Occipital lobe (tissue), 1 donor: ENCODE measurements at regions not wholly inside any gene's neighbourhood (a gene's known extent, or its start where the extent isn't known, plus 50 kb on each side); places are given as distances from the start of the nearest gene placed in this dataset.

Experiments used
- DNase-seq: peaks from one replicate; lab custom pipeline; 2025; lab: John Stamatoyannopoulos, UW

DNA sequence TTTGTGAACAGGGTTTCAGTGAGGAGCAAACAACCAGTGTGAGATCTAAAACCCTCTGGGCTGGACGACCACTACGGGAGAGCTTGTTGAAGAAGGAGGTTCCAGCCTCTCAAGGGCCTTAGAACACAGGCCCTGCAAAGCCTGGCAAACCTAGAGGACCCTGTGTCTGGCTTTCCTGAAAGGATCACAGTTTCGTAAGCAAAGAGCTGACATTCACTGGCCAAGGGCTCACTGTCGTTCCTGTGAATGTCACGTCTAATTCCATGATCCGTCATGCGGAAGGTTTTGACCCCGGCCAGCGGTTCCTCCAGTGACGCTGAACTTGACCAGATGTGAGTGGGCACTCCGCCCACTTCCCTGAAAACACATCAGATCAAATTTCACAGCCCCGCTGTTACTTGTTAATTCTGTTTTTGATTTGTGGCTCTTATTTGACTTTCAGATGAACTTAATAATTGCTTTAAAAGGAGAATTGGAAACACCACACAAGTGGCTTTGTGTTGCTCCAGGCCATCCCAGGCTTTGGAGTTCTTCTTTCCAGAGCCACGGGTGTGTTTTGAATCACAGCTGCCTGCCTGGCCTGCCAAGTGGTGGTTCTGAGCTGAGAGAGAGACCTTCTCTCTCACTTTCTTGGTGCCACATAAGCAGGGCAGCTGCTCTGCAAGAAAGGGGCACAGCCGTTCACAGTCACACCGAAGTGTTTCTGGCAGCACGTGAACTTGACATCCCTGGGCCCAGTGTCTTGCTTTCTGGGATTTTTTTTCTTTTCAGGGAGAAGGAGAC lies 308.4 kb downstream of the NDUFA10 start:
- peak; percentile 49 for DNase-seq

DNA sequence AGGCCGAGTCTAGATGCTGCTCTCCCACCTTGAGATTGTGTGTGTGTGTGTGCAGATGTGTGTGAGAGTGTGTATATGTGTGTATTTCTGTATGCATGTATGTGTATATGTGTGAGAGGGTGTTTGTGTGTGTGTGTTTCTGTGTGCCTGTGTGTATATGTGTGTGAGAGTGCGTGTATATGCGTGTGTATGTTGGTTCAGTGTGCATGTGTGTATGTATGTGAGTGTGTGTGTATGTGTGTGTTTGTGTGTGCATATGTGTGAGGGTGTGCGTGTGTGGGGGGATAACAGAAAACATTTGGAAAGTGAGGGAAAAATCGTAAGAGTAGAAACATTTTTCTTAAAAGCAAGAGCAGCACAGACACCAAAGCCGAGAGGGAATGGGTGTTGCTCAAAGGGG lies 309.1 kb downstream of the NDUFA10 start:
- DNase-seq: no peak

DNA sequence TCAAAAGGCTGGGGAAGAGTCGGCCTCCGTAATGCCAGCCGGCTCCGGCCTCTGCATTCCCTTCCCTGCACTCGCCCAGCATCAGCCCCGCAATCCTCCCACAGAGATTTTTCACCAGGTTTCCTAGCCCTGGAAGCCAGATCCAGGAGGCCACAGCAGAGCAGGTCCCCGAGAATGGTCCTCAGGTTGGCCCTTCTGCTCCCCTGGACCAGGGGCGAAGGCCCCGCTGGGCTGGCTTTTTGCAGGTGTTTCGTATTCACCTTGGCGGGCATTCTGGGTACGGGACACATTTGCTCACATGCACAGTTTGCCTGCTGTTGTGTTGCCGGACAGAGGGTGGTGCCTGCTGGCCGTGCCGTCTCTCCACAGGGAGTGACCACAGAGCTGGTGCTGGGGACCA lies 309.5 kb downstream of the NDUFA10 start:
- no peak for DNase-seq

DNA sequence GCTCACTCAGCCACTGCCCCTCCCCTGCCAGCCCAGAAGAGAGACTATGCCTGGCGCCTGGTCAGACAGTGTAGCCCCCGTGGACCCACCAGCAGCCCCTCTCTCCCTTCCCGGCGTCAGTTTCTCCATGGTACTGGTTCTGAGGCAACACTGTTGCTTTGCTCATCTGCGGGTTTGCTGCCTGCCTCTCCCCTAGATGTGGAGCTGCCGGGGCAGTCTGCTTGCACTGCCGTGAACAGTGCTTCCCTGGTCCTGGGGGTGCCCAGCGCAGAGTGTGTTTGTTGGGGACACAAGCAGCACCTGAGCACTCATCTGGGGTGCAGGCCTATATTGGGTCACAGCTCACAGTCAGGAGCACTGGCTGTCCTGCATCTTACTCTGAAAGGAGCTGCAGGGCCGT lies 309.9 kb downstream of the NDUFA10 start:
- no peak for DNase-seq

DNA sequence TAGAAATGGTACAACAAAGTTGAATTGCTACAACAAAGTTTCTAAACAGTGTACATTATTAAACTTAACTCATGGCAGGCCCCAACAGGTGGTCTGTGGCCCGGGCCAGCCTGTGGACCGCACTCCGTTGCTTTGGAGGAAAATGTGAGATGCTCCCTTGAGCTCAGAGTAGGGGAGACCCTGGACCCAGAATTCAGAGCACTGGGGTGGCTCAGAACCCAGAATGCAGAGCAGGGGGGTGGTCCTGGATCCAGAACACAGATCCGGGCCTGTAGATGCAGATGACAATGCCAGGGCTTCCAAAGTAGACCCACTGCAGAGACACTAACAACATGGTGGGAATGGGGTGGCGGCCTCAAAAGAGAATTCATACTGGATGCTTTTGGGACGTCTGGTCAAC lies 311.0 kb downstream of the NDUFA10 start:
- no peak for DNase-seq

DNA sequence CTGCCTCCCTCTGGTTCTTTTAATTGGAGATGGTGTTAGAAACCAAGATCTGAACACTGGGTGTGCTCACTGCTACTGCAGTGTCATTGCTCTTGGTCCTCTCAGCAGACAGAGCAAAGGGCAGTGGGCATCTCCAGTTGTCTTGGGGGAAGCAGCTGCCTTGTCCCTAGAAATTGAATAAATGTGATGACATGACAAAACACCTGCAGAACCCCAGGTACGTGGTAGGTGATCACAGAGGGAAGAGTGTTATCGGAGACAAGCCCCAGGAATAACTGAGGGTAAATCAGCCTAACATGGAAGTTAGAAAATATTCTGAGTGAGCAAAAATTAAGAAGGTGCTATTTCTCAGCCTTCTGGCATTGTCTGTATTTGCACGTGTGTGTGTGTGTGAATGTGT lies 311.9 kb upstream of the HDAC4 start:
- DNase-seq: no peak

DNA sequence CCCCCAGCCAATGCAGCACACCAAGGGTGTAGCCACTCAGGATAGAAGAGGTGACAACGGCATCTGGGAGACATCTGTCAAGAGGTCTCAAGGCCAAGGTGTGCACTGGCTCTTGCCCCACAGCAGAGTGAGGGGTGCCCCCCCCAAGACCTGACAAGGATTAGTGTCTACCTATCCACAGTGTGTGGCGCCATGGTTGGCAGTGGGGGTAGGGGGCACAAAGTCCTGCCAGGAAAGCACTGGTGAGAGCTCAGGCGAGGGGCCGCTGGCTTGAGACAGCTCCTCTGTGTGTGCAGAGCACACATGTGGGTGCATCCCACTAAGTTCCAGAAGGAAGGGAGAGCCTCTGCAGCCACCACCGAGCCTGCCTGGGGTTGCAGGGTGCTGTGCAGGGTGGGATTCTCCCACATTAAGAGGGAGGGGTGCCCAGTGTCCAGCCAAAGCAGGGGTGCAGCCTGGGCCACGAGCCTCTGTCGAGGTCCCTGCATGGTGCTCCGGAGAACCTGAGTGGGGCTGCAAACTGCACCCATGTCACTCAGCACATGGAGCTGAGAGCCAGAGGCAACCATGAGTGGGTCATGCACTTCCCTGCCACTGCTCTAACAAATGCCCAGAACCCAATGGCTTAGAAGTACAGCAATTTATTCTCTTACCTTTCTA lies 311.2 kb upstream of the HDAC4 start:
- DNase-seq: no peak

DNA sequence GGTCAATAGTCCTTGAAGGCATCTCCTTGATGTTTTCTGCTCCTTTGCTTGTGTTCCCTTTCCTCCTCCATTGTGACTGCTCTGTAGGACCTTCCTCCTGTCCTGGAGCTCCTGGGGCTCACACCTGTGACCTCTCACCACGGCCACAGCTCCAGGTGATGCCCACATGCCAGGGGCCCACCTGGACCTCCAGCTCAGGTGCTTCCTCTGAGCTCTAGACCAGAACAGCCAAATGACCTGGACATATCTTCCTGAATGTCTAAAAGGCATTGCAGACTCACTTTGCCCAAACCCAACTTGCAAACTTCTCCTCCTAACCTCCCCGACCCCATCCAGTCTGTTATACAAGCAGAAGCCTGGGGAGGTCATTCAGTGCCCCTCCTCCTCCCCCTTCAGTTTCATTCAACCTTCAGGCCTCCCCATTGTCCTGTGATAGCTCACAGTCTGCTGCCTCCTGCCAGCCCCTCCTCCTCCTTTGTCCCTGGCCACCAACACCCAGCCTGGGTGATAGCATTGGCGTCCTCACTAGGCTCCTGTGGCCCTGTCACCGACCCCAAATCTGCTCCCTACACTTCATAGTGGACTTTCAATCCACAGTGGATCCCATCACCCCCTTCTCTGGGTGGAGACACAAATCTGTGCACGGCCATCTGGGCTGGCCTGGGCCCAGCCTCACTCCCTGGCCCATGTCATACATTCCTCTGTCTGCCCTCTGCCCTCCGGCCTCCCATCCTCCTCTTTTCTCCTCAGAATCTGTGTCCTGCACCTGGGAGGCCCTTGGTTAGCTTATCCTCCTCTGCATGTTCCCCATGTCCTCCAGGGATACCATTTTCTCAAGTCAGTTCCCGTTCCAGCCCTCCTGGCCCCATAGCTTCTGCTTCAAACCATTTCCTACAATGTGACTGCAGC lies 310.4 kb upstream of the HDAC4 start:
- DNase-seq: no peak

DNA sequence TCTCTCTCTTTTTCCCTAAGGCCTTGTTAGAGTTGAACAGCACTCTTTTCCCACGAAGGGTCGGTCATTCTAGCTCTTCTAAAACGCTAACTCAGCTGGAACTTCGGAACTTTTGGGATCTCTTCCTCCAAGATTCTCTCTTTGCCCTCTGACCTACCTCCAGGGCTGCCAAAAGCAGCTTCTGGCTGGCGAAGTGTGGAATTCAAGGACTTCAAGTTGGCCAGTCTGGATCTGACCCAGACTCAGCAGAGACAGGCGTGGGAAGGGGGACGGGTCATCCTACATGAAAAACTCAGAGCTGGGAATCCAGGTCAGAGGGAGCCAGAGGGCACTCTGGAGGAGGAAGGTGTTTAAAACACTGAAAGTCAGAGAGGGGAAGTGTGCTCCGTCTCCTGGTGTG lies 305.5 kb upstream of the HDAC4 start:
- DNase-seq: no peak

DNA sequence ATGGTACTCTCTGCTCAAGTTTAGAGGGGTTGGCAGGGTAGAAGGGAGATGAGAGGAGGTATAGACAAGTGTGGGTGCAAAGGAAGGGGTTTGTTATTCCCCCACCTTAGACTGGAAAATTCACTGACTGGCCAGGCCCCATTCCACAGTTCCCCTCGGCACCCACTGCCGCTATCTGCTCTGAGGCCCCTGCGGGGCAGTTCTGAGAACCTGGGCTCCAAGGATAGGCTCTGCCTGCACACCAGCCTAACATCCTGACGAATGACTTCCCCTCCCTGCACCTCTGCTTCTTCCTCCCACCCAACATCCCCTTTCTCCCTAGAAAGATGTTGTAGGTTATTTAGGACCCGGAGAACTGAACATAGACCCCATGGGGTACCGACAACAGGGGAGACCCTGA lies 303.9 kb upstream of the HDAC4 start:
- DNase-seq: no peak

DNA sequence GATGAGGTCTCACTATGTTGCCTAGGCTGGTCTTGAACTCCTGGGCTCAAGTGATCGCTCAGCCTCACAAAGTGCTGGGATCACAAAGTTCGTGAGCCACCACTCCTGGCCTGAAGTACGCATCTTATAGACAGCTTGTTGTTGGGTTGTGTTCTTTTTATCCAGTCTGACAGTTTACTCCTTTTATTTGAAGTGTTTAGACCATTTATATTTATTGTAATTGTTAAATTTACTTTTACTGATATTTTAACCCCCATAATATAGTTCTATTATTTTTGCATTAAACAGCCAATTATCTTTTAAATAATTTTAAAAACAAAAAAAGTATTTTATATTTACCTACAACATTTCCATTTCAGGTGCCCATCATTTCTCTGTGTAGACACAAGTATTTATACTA lies 303.0 kb upstream of the HDAC4 start:
- no peak for DNase-seq

DNA sequence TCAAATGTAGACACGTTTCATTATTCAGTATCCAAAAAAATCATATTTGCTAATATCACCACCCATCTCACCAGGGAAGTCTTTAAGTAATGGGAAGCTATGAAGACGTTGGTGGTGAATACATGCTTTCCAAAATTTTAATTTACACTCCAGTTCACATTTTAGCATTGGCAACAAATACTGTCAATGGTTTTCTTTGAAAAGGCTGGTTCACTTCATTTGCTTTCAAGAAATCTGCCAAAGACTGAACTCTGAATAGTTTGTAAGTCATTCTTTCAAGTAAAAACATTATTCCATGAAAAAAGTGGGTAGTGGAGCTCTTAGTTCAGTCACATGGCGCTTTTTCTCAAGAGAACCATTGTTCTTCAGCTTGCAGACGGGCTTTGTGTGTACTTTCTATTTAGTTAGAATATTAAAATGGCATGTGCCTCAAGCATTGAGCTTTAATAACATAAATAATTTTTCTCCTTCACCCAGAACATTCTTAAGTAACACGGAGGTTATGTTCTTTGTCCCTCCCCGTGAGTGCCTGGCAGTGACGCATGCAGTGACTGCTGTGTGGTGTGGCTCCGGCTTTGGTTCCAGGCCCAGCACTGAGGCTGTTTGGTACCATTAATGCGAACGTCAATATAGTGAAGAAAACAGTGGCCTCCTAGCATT lies 300.0 kb upstream of the HDAC4 start:
- DNase-seq: no peak

DNA sequence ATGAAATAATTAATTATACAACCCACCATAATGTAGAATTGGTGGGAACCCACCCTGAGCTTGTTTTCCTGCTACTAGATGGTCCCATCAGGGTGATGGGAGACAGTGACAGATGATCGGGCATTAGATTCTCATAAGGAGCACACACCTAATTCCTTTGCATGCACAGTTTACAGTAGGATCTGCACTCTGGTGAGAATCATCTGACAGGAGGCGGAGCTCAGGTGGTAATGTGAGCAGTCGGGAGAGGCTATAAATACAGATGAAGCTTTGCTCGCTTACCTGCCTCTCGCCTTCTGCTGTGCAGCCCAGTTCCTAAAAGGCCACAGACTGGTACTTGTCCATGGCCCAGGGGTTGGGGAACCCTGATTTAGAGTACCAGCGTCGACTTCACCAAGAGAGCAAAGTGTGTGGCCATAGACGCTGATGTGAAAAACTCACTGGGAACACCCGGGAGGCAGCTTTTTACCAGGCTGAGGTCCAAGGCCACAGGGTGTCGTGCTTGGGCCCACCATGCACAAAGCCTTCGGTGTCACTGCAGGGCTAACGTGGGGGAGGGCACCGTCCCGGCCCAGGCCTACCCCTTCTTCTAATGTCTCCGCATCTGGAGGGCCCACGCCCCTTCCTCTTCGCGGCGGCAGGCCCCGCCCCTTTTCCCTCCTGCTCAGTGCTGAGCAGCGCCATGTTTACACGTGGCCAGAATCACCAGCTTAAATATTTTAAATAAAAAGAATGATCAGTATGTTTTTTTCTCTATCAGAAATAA lies 296.8 kb upstream of the HDAC4 start:
- no peak for DNase-seq

DNA sequence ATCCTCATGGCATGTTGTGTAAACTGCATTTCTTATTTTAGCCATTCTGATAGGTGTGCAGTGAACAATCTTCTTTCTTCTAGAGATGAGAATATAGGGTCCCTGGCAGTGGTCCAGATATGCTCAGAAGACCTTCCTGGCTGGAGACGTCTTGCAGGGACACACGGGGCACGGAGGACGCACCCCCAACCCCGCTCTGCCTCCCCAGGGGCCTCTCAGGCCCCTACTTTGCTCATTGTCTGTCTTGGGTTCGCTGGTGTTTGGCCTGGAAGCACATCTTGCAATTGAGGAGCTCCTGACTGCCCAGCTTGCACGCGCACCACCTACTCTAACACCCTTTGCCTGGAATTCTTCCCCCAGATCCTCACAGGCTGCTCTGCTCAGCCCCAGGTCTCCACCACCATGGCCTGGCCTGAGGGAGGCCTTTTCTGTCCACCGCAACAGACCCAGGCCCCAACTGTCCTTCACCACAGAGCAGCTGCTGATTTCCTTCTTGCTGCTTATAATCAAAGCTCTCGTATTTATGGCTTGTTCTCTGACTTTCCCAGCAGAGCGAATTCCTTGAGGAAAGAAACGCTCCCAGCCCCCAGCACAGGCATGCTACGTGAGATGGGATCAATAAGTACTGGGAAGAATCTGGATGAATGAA lies 295.9 kb upstream of the HDAC4 start:
- DNase-seq: no peak

DNA sequence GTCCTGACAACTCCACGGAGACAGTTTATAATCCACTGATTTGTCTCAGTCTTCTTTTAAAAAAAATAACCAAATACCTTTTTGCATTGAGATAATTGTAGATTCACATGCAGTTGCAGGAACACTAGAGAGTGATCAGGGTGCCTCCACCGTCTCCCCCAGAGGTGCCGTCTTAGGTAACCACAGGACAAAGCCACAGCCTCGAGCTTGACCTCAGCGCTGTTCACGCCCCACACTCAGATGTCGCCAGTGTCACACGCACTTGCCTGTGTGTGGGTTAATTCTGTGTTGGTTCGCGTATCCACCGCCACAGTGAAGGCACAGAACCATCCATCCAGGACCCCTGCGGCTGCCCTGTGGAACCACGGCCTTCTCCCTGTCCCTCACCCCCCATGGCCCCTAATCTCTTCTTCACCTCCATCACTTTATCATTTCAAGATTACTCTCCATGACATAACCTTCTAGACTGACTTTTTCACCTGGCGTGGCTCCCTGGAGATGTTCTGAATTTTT lies 295.0 kb upstream of the HDAC4 start:
- DNase-seq: no peak

DNA sequence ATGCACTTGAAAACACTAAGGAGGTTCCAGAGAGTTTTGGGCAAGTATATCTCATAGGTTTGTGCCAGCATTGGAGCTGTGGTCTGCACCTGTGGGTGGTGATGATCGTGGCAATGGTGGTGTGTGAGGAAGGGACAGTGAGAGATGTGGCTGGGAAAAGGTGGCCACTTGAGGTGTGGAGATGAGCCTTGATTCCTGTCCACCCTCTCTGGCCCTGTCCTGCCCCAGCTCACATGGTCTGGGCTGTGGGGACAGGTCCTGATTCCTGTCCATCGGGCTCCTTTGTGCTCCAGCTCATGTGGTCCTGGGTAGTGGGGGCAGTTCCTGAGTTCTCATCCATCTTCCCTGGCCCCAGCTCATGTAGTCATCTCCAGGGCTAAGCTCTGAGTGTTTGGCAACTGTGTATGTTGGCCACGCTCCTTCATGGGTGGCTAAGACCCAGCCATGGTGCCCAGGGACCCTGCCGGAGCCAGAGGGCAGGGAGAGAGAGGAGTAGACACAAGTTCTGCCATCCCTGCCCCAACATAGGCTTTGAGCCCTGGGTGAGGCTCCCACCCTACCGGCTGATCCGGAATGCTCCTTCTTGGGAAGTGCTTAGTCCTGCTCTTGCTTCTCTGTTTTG lies 294.4 kb upstream of the HDAC4 start:
- DNase-seq: no peak

DNA sequence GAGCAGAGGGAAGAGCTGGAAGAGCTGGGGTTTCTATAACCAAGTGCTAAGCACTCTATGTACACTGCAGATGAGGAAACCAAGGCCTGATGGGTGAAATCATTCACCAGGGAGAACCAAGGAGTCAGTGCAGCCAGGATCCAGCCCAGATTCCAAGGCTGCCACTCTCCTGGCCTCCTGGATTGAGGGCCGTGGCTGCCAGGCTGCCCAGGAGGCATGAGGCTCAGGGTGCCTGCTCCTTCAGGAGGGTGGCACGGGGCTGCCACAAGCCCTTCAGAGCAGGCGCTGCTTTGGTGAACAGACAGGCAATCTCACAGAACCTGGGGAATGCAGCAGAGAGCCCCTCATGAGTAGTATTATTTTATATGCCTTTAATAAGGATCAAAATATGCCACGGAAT lies 293.7 kb upstream of the HDAC4 start:
- no peak for DNase-seq

DNA sequence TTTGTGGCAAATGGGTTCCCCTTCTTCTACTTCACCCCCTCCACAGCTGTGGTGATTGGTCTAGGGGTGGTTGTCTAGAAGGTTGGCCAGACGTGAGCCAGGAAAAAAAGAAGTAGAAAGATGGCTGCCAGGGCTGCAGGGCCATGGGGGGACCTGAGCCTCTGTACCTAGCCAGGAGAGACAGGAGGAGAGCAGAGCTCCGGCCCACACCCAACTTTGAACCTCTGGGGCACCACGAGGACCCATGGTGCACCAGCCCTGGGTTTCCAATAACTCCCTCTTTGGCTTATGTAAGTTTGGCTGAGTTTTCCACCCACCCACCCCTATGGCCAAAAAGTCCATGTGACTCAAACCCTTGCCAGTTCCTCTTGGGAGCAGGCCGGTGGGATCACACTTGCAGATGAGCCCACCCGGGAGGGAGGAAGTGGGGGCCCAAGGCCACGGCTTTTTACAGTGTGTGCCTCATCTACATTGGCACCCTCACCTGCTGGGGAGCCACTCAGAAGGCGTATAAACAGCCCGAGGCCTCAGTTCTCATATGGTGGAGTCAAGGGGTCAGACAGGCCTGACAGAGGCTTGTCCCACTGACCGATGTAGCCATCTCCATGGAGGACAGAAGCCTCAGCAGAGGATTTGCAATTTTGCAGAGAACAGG lies 293.1 kb upstream of the HDAC4 start:
- DNase-seq: no peak

DNA sequence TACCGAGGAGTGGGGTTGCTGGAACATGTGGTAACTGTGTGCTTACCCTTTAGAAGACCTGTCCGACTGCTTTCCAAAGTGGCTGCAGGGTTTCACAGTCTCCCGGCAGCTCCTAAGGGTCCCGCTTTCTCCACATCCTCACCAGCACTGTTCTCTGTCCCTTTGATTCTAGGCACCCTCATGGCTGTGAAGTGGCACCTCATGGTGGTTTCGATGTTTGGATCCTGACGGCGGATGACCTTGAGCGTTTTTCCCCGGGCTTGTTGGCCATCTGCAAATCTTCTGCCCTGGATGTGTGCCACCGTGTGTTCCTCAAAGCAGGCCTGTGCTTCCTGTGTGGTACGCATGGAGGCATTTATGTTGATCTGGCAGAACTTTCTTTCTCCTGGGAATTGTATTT lies 292.5 kb upstream of the HDAC4 start:
- no peak for DNase-seq
